Lower leg skin (tissue), 4 donors: ENCODE measurements at regions not wholly inside any gene's neighbourhood (a gene's known extent, or its start where the extent isn't known, plus 50 kb on each side); places are given as distances from the start of the nearest gene placed in this dataset.
A peak's percentile ranks its signal among the peaks of the same experiment; 100 is the strongest.
"Not testable (repeated sequence)": the region's sequence is repeated elsewhere in the genome, so short reads cannot be mapped to it uniquely, and the experiment has no call there.

Experiments
- DNase-seq, 2 donors: peaks; one replicate each; pipeline ENCODE4 v3.0.0-alpha.2; 2019; ENCODE audit warnings: low spot score in 2 of 2
- H3K4me3 ChIP-seq: fragments of 200-600 bp; sonication (generic); 2 replicates; pipeline ENCODE4 v1.5.1; 2017; ENCODE audit warnings: mild to moderate bottlenecking, low read depth; ENCODE audit not compliant: poor library complexity, severe bottlenecking
- CTCF ChIP-seq, 3 donors: fragments of 450-650 bp; IDR thresholded peaks; one replicate each; pipeline ENCODE4 v1.5.1; 2016; ENCODE audit warnings: antibody characterized with exemption in 3 of 3, mild to moderate bottlenecking in 3 of 3, moderate library complexity in 2 of 3
- POLR2A ChIP-seq, 2 donors: fragments of 450-650 bp; IDR thresholded peaks; one replicate each; pipeline ENCODE4 v1.6.1; 2016 to 2017; ENCODE audit warnings: antibody characterized with exemption in 2 of 2, mild to moderate bottlenecking in 1 of 2, moderate library complexity in 1 of 2
- WGBS, 2 donors: methylation state at CpG; one replicate each; pipeline ENCODE4 v1.1.5; 2018; 5-methylcytosine and 5-hydroxymethylcytosine counted together
- intact Hi-C: fragments of 100-400 bp; cut with DNase I; formaldehyde crosslinking; loops from one replicate; pipeline ENCODE4 v1.15.0; 2023; ENCODE audit warnings: low total_unique reads

- H3K4me3 ChIP-seq = no peak overlapping the region
- intact Hi-C loops = no loop called here
- no peak for DNase-seq
- no peak for TF ChIP-seq POLR2A (IDR thresholded peaks at IDR 0.05)
- TF ChIP-seq CTCF (IDR thresholded peaks at IDR 0.05) = no peak
- 86 to 89% methylated on average over 3 of the region's 3 CpGs for WGBS, 2 donors
Observed at GRCh38 chr20:53808733-53809132, 215.1 kb upstream of the ZNF217 start.

DNA sequence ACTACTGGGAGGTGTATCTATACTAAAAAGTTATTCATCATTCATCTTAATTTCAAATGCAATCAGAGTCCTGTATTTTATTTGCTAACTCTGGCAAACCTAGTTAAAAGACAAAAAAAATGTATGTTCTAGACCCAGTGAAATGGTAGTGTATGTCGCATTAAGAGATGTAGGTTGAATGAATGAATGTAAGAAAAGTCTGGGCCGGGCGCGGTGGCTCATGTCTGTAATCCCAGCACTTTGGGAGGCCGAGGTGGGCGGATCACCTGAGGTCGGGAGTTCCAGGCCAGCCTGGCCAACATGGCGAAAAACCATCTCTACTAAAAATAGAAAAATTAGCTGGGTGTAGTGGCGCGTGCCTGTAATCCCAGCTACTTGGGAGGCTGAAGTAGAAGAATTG lies 214.7 kb upstream of the ZNF217 start:
- DNase-seq, intact Hi-C loops, H3K4me3 ChIP-seq: not testable (repeated sequence)
- WGBS, 2 donors = 81 to 94% methylated on average over 10 of the region's 10 CpGs

DNA sequence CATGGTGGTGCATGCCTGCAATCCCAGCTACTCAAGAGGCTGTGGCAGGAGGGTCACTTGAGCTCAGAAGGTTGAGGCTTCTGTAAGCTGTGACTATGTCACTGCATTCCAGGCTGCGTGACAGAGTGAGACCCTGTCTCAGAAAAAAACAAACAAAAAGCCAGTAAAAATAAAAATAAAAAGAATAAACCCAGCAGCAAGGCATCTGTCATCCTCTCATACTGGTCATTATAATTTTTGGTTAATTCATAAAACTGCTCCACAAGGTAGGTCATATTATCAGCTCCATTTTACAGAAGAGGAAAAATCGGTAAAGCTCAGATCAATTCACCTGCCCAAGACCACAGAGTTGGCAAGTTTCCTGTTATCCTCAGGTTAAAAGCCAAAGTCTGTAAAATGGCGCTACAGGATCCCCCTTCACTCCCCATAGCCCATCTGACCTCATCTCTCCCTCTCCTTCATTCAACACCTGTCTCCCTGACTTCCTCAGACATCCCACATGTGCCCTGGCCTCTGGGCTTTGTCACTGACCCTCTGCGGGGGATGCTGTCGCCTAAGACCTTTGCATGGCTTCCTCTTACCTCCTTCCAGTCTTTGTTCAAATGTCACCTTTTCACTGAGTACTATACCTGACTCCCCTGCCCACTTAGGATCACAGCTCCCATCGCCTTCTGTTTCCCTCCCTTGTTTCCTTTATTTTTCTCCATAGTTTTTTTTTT lies 213.2 kb upstream of the ZNF217 start:
- WGBS, 2 donors = 90 to 91% methylated on average over 6 of the region's 6 CpGs
- no peak overlapping the region for H3K4me3 ChIP-seq
- intact Hi-C loops = no loop called here
- TF ChIP-seq POLR2A (IDR thresholded peaks at IDR 0.05) (no peak), CTCF (IDR thresholded peaks at IDR 0.05) (no peak)
- DNase-seq = no peak

DNA sequence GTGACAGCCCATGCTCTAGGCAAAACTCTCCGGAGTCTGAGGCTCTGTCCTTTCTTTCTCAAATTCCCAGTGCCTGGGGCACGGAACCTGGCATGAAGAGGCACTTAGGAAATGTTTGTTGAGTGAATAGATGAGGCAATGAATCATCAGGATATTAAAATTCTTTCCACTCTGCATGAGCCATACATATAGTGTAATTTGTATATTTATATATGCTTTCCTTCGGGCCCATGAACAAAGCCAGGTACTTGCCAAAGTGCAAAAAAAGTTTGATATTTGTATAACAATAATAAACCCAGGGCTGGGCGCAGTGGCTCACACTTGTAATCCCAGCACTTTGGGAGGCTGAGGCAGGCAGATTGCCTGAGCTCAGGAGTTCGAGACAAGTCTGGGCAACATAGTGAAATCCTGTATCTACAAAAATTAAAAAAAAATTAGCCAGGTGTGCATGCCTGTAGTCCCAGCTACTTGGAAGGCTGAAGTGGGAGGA lies 212.3 kb upstream of the ZNF217 start:
- TF ChIP-seq POLR2A (IDR thresholded peaks at IDR 0.05) (no peak), CTCF (IDR thresholded peaks at IDR 0.05) (no peak)
- 43 to 44% methylated on average over 5 of the region's 5 CpGs for WGBS, 2 donors
- DNase-seq = no peak
- intact Hi-C loops = no loop called here
- no peak overlapping the region for H3K4me3 ChIP-seq

GRCh38 chr20:53804920-53805894 lies 211.6 kb upstream of the ZNF217 start:
- WGBS, 2 donors = 51 to 70% methylated on average over 8 of the region's 8 CpGs
- TF ChIP-seq CTCF (IDR thresholded peaks at IDR 0.05) (peak in 1 of 3 donors; percentile 12), POLR2A (IDR thresholded peaks at IDR 0.05) (no peak)
- DNase-seq = no peak
- H3K4me3 ChIP-seq = no peak overlapping the region
- intact Hi-C loops = no loop called here

DNA sequence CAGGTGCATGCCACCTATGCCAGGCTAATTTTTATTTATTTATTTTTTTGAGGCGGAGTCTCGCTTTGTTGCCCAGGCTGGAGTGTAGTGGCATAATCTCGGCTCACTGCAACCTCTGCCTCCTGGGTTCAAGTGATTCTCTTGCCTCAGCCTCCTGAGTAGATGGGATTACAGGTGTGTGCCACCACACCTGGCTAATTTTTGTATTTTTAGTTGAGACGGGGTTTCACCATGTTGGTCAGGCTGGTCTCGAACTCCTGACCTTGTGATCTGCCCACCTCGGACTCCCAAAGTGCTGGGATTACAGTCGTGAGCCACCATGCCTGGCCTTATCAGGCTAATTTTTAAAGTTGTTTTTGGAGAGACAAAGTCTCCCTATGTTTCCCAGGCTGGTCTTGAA lies 210.7 kb upstream of the ZNF217 start:
- H3K4me3 ChIP-seq, intact Hi-C loops, DNase-seq: not testable (repeated sequence)
- 82 to 87% methylated on average over 7 of the region's 7 CpGs for WGBS, 2 donors
